Transverse colon (tissue), 4 donors: ENCODE measurements at regions not wholly inside any gene's neighbourhood (a gene's known extent, or its start where the extent isn't known, plus 50 kb on each side); places are given as distances from the start of the nearest gene placed in this dataset.

Experiments used
- DNase-seq: peaks from one replicate; pipeline ENCODE4 v3.0.0-alpha.2; 2019
- H3K27ac ChIP-seq, 4 donors: fragments of 200-600 bp; sonication (generic); 2 replicates each; pipeline ENCODE4 v1.5.1; 2016 to 2018; ENCODE audit warnings: inconsistent platforms in 4 of 4
- H3K27me3 ChIP-seq: fragments of 200-600 bp; sonication (generic); 2 replicates; pipeline ENCODE4 v1.5.1; 2017; ENCODE audit warnings: inconsistent platforms
- H3K36me3 ChIP-seq, 4 donors: fragments of 200-600 bp; sonication (generic); 2 replicates each; pipeline ENCODE4 v1.5.1; 2017 to 2019; ENCODE audit warnings: inconsistent platforms in 4 of 4
- H3K4me1 ChIP-seq, 4 donors: fragments of 200-600 bp; sonication (generic); 2 replicates each; pipeline ENCODE4 v1.5.1; 2017 to 2020; ENCODE audit warnings: inconsistent platforms in 4 of 4
- H3K4me3 ChIP-seq, 4 donors: fragments of 200-600 bp; sonication (generic); 1 replicate in 1 of 4; 2 replicates in 3 of 4; pipeline versions ENCODE4 v1.5.1 to v1.6.1; 2017 to 2019; ENCODE audit warnings: inconsistent platforms in 4 of 4
- H3K9me3 ChIP-seq, 2 donors: fragments of 200-600 bp; sonication (generic); 2 replicates each; pipeline ENCODE4 v1.5.1; 2017 to 2019; ENCODE audit warnings: inconsistent platforms in 2 of 2
- EP300 ChIP-seq: sonication (generic); formaldehyde crosslinking; IDR thresholded peaks from one replicate; pipeline ENCODE4 v1.6.1; 2017; ENCODE audit warnings: antibody characterized with exemption, low read depth
- POLR2A ChIP-seq: fragments of 450-650 bp; IDR thresholded peaks from one replicate; pipeline ENCODE4 v1.6.1; 2016; ENCODE audit warnings: antibody characterized with exemption, mild to moderate bottlenecking, moderate library complexity
- POLR2AphosphoS5 ChIP-seq, 3 donors: sonication (generic); formaldehyde crosslinking; IDR thresholded peaks; one replicate each; pipeline ENCODE4 v1.6.1; 2016; ENCODE audit warnings: antibody characterized with exemption in 3 of 3
- WGBS, 2 donors: methylation state at CpG; one replicate each; pipeline ENCODE4 v1.1.5; 2018; ENCODE audit warnings: low coverage in 1 of 2; 5-methylcytosine and 5-hydroxymethylcytosine counted together
- in situ Hi-C, 4 donors: fragments of 200-750 bp; cut with MboI; loops; one replicate each; pipeline versions ENCODE4 v1.15.0 to v1.15.1; 2017; ENCODE audit warnings: low sequenced_read_pairs in 3 of 4, low pct_ligation_motif_present in 1 of 4, low pct_unique_long_range_greater_than_20kb in 1 of 4
- intact Hi-C: fragments of 100-400 bp; cut with DNase I; formaldehyde crosslinking; loops from one replicate; pipeline ENCODE4 v1.15.1; 2023; ENCODE audit warnings: low total_unique reads
- TF ChIP-seq, protein P1 (sequence below), 5 experiments: fragments of 200-600 bp in 3 of 5; fragments of 450-650 bp in 2 of 5; sonication (generic) in 3 of 5; IDR thresholded peaks; 1 replicate in 2 of 5; 2 replicates in 3 of 5; pipeline ENCODE4 v1.5.1; 2016 to 2017; ENCODE audit warnings: antibody characterized with exemption in 5 of 5, inconsistent platforms in 3 of 5, mild to moderate bottlenecking in 2 of 5, moderate library complexity in 1 of 5

DNA sequence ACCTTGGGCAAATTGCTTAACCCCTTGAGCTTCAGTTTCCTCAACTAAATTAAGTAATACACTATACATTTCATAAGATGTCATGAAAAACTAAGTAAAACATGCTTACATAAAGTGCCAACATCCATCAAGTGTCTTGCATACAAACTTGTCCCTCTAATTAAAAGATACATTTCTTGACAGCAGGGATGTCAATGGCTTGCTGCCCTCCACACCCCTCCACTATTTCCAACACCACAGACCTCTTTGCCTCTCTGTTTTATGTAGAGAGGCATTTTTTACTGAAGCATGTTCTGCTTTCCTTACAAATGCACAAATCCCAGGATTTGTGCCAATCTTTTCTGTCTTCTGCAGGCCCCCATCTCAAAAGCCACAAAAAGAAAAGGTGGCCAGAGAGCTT, 89.0 kb upstream of the HOXC13 start:
- Histone ChIP-seq H3K4me1 (no peaks in the 10 kb centered on the region), H3K4me3 (no peak overlapping the region), H3K27me3 (peaks cover 70% of the 10 kb centered on the region), H3K36me3 (no peaks in the 10 kb centered on the region), H3K9me3 (no peaks in the 10 kb centered on the region), H3K27ac (no peak overlapping the region)
- intact Hi-C loops (no loop called here), in situ Hi-C loops (no loop called here)
- DNase-seq, result no peak
- TF ChIP-seq, protein P1, sequence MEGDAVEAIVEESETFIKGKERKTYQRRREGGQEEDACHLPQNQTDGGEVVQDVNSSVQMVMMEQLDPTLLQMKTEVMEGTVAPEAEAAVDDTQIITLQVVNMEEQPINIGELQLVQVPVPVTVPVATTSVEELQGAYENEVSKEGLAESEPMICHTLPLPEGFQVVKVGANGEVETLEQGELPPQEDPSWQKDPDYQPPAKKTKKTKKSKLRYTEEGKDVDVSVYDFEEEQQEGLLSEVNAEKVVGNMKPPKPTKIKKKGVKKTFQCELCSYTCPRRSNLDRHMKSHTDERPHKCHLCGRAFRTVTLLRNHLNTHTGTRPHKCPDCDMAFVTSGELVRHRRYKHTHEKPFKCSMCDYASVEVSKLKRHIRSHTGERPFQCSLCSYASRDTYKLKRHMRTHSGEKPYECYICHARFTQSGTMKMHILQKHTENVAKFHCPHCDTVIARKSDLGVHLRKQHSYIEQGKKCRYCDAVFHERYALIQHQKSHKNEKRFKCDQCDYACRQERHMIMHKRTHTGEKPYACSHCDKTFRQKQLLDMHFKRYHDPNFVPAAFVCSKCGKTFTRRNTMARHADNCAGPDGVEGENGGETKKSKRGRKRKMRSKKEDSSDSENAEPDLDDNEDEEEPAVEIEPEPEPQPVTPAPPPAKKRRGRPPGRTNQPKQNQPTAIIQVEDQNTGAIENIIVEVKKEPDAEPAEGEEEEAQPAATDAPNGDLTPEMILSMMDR (IDR thresholded peaks at IDR 0.05), result no peak
- TF ChIP-seq POLR2A, result no peak

DNA sequence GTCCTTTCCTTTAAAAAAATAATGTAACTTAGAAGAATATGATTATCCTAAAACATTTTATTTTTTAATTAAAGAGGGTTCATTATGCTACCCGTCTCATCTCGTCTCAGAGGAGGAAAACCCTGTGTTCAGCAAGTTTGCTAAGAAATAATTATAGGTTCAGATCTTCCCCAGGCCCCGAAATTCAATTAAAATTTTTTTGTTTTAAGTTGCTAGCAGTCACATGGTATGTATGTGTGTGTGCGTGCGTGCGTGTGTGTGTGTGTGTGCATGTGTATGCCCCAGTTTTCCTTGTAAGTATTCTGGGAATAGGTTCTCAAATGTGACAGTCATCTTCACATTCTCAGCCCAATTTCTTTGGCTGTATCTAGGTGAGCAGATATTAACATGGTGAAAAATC, 86.6 kb upstream of the HOXC13 start:
- WGBS, 2 donors, result 74 to 80% methylated on average over 6 of the region's 6 CpGs
- Histone ChIP-seq H3K27me3 (peaks cover 46% of the 10 kb centered on the region), H3K4me1 (no peaks in the 10 kb centered on the region), H3K9me3 (no peaks in the 10 kb centered on the region), H3K4me3 (no peak overlapping the region), H3K27ac (no peak overlapping the region), H3K36me3 (no peaks in the 10 kb centered on the region)
- no peak for DNase-seq
- in situ Hi-C loops (no loop called here), intact Hi-C loops (no loop called here)
- no peak for TF ChIP-seq POLR2AphosphoS5 (IDR thresholded peaks at IDR 0.05)
- no peak for TF ChIP-seq EP300
- no peak for TF ChIP-seq POLR2A
- TF ChIP-seq, protein P1 (IDR thresholded peaks at IDR 0.05), result no peak

DNA sequence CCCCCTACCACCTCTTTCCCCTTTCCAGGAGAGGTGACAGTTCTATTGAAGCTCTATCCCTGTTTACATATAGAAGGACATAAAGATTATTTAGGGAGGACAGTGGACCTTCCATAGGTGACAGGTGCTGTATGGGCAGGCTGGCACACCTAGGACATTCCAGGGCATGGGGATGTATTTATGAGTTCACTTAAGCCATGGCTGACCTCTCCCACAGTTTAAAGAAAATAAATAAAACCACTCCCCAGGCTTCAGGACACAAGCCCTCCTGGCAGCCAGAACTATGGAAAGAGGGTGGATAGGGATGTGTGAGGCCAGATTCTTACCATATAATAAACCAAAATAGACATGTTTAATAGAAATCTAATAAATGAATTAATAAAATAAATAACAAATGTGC, 85.6 kb upstream of the HOXC13 start:
- Histone ChIP-seq H3K27ac (no peak overlapping the region), H3K36me3 (no peaks in the 10 kb centered on the region), H3K27me3 (peaks cover 40% of the 10 kb centered on the region), H3K4me3 (no peak overlapping the region), H3K4me1 (no peaks in the 10 kb centered on the region), H3K9me3 (no peaks in the 10 kb centered on the region)
- intact Hi-C loops, result no loop called here
- no peak for DNase-seq
- in situ Hi-C loops, result no loop called here
- TF ChIP-seq POLR2AphosphoS5 (IDR thresholded peaks at IDR 0.05) (no peak), POLR2A (no peak), EP300 (no peak)
- TF ChIP-seq, protein P1 (IDR thresholded peaks at IDR 0.05), result no peak

DNA sequence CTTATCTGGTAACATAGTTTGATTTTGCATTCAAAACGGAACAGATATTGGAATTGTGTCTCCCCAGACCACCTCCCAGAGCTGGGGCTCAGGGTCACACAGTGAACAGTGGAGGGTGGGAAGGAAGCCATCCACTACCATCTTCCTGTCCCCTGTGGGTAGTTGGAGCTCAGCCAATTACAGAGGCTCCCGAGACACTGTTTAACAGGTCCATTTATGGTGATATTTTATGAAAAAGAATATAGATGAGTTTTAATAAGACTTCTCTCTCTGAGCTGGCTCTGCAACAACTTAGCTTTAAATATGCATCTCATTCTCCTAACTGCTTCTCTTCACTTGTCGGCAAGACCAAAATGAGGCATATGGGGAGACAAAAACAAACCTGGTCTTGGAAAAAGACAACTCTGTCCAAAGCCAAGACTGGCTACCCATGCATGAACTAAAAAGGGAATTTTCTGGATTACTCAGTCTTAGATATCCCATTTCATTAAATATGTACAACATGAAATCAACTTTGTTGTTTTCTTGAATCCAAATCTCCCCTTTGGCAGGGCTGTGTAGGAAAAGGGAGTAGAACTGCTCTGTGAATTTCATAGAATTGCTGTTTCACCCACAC, 83.8 kb upstream of the HOXC13 start:
- Histone ChIP-seq H3K9me3 (no peaks in the 10 kb centered on the region), H3K4me1 (no peaks in the 10 kb centered on the region), H3K27ac (no peak overlapping the region), H3K27me3 (peaks cover 29% of the 10 kb centered on the region), H3K36me3 (no peaks in the 10 kb centered on the region), H3K4me3 (no peak overlapping the region)
- intact Hi-C loops (no loop called here), in situ Hi-C loops (no loop called here)
- WGBS, 2 donors, result 57 to 86% methylated on average over 1 to 3 of the region's 3 CpGs
- no peak for DNase-seq
- TF ChIP-seq POLR2AphosphoS5 (IDR thresholded peaks at IDR 0.05) (no peak), POLR2A (no peak), EP300 (no peak)
- TF ChIP-seq, protein P1 (IDR thresholded peaks at IDR 0.05), result no peak
